ENCODE measurements at regions not wholly inside any gene's neighbourhood (a gene's known extent, or its start where the extent isn't known, plus 50 kb on each side); places are given as distances from the start of the nearest gene placed in this dataset.

GRCh38 chr6:68559716-68560115 is 75.4 kb upstream of the ADGRB3 start:
- Histone ChIP-seq H3K36me3 (ENCODE audit: insufficient read depth, low read length) (no peaks in the 10 kb centered on the region), H3K9me3 (ENCODE audit: control insufficient read depth in 1 of 2, insufficient read depth in 1 of 2, low read length in 2 of 2) (no peaks in the 10 kb centered on the region), H3K4me1 (ENCODE audit: insufficient read depth, low read length) (no peaks in the 10 kb centered on the region), H3K27ac (ENCODE audit: low read depth in 1 of 2, low read length in 2 of 2) (no peak overlapping the region), H3K27me3 (ENCODE audit: control insufficient read depth in 1 of 2, insufficient read depth in 2 of 2, low read length in 2 of 2) (no peaks in the 10 kb centered on the region), H3K4me3 (ENCODE audit: low read length) (no peak overlapping the region)
- no peaks in the 10 kb centered on the region for H3K27me3 Mint-ChIP-seq
- DNase-seq (no peak), ATAC-seq (ENCODE audit: poor library complexity) (no peak)
- H3K36me3 Mint-ChIP-seq (ENCODE audit: low read depth): no peaks in the 10 kb centered on the region
- no peak for TF ChIP-seq CTCF (IDR thresholded peaks at IDR 0.05)
- no peaks in the 10 kb centered on the region for H3K4me1 Mint-ChIP-seq (ENCODE audit: low read depth)
- H3K27ac Mint-ChIP-seq: no peak overlapping the region
- POLR2A ChIA-PET: no interaction called here
- H3K4me3 Mint-ChIP-seq: no peak overlapping the region
- CTCF ChIA-PET: no interaction called here
- peaks cover 3% of the 10 kb centered on the region for H3K9me3 Mint-ChIP-seq
- intact Hi-C loops (cut with DNase I, micrococcal nuclease): no loop called here

DNA sequence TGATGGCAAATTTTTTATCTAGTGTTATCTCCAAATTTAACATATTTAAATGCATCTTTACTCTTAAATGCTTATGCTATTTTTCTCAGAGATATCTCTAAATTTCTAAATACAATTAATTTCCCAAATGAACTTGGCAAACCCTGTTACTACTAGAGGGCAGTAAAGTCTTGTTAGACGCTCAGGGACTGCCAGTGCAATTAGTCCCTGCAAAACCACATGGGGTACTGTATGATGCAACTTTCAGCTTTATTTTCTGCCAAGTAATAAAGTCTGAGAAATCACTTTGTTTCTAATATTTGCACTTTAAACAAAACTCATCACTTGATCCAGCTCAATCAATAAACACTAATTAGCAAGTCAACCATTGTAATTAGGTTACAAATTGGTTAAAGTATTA is 76.0 kb upstream of the ADGRB3 start:
- no peaks in the 10 kb centered on the region for H3K36me3 Mint-ChIP-seq (ENCODE audit: low read depth)
- no peak for DNase-seq
- no peak overlapping the region for H3K27ac Mint-ChIP-seq
- Histone ChIP-seq H3K4me3 (ENCODE audit: low read length) (no peak overlapping the region), H3K27ac (ENCODE audit: low read depth in 1 of 2, low read length in 2 of 2) (no peak overlapping the region), H3K27me3 (ENCODE audit: control insufficient read depth in 1 of 2, insufficient read depth in 2 of 2, low read length in 2 of 2) (no peaks in the 10 kb centered on the region), H3K4me1 (ENCODE audit: insufficient read depth, low read length) (no peaks in the 10 kb centered on the region), H3K9me3 (ENCODE audit: control insufficient read depth in 1 of 2, insufficient read depth in 1 of 2, low read length in 2 of 2) (no peaks in the 10 kb centered on the region), H3K36me3 (ENCODE audit: insufficient read depth, low read length) (no peaks in the 10 kb centered on the region)
- no peaks in the 10 kb centered on the region for H3K27me3 Mint-ChIP-seq
- H3K4me1 Mint-ChIP-seq (ENCODE audit: low read depth): no peaks in the 10 kb centered on the region
- peaks cover 3% of the 10 kb centered on the region for H3K9me3 Mint-ChIP-seq
- H3K4me3 Mint-ChIP-seq: no peak overlapping the region
- no peak for TF ChIP-seq CTCF (IDR thresholded peaks at IDR 0.05)
- ATAC-seq (ENCODE audit: poor library complexity): no peak
- ChIA-PET POLR2A (no interaction called here), CTCF (no interaction called here)
- intact Hi-C loops (cut with DNase I, micrococcal nuclease): no loop called here

DNA sequence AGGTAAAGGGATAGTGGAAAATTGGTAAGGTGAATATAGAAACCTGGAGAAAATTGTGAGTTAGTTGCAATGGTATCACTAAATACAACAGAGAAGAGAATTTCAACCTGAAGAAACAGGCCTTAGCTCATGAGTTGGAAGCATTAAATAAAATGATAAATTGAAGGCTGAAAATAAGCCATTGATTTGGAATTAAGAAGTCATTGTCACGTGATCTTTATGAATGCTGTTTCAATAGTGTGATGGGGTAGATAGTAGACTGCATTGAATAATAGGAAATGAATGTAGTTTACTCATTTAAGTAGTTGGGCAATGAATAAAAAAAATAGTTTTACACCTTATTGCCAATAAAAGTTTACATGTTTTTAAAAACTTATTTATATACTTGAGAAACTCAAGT is 88.5 kb upstream of the ADGRB3 start:
- POLR2A ChIA-PET: no interaction called here
- no peak for TF ChIP-seq CTCF (IDR thresholded peaks at IDR 0.05)
- intact Hi-C loops (cut with DNase I, micrococcal nuclease): no loop called here

More for the DNA sequence above, 88.5 kb upstream of the ADGRB3 start:
- Histone ChIP-seq H3K27me3 (ENCODE audit: control insufficient read depth in 1 of 2, insufficient read depth in 2 of 2, low read length in 2 of 2) (no peaks in the 10 kb centered on the region), H3K4me1 (ENCODE audit: insufficient read depth, low read length) (no peaks in the 10 kb centered on the region), H3K9me3 (ENCODE audit: control insufficient read depth in 1 of 2, insufficient read depth in 1 of 2, low read length in 2 of 2) (peaks cover 0 to 11% of the 10 kb centered on the region in 2 experiments), H3K4me3 (ENCODE audit: low read length) (no peak overlapping the region), H3K36me3 (ENCODE audit: insufficient read depth, low read length) (no peaks in the 10 kb centered on the region), H3K27ac (ENCODE audit: low read depth in 1 of 2, low read length in 2 of 2) (no peak overlapping the region)
- Mint-ChIP-seq H3K4me1 (ENCODE audit: low read depth) (no peaks in the 10 kb centered on the region), H3K4me3 (no peak overlapping the region), H3K36me3 (ENCODE audit: low read depth) (no peaks in the 10 kb centered on the region), H3K27ac (no peak overlapping the region), H3K9me3 (peaks cover 12% of the 10 kb centered on the region), H3K27me3 (no peaks in the 10 kb centered on the region)
- DNase-seq (no peak), ATAC-seq (ENCODE audit: poor library complexity) (no peak)
- CTCF ChIA-PET: no interaction called here
